Stimulated activated CD8-positive, alpha-beta memory T cell treated with anti-CD3 and anti-CD28 coated beads, Interleukin-15, amount 100 ng/mL, for 4 hours (primary cell): ENCODE measurements at regions not wholly inside any gene's neighbourhood (a gene's known extent, or its start where the extent isn't known, plus 50 kb on each side); places are given as distances from the start of the nearest gene placed in this dataset.

ENCODE experiments used
- DNase-seq, 2 donors: peaks; one replicate each; pipeline ENCODE4 v3.0.0-alpha.2; 2020; ENCODE audit warnings: low read depth in 2 of 2

DNA sequence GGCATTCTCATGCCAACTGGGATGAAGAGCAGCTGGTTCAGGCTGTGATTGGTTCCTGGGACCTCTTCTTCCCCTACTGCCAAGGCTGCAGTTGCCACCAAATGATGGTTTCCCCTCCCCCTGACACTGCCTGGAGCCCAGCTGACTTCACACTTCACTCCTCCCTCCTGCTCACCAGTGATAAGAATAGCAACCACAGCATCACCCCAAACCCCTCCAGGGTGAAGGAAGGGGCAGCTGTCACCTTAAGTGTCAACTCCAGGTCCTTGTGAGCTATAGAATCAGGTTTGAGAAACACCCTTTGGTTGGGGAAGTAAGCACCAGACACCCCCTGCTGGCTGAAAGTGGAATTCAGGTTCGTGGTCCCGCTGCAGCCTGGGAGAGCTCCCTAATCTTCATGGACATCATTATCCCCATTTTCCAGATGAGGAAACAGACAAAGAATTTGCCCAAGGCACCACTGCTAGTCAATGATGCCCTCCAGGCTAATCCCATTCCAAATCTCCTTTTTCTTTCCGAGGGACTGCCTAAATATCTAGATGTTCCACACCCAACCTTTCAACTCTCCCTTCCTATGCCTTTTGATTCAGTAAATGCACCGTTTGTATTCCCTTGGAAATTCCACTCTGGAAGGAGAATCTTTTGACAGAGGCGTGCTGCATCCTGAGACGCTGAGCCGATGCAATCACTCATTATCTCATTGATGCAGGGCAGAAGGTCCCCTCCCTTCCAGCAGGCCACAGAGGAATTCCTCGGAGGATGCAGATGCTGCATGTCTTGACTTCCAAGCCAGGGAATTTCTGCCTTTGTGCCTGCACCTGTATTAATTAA, 50.6 kb upstream of the UQCRFS1 start:
- peak in 1 of 2 donors; percentile 13 for DNase-seq

- DNase-seq = no peak
These were observed 51.9 kb upstream of the UQCRFS1 start for GRCh38 chr19:29264897-29265296.

- DNase-seq = no peak
These were observed 52.5 kb upstream of the UQCRFS1 start for GRCh38 chr19:29265436-29265835.

- DNase-seq = no peak
These were observed 53.0 kb upstream of the UQCRFS1 start for GRCh38 chr19:29266001-29266400.

GRCh38 chr19:29266603-29267002, 53.7 kb upstream of the UQCRFS1 start:
- no peak for DNase-seq

DNA sequence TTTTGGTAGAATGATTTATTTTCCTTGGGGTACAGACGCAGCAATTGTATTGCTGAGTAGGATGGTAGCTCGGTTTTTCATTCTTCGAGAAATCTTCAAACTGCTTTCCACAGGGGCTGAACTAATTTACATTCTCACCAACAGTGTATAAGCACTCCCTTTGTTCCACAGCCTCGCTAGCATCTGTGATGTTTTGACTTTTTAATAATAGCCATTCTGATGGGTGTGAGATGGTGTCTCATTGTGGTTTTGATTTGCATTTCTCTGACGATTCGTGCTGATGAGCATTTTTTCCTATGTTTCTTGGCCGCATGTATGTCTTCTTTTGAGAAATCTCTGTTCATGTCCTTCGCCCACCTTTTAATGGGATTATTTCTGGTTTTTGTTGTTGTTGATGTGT, 54.8 kb upstream of the UQCRFS1 start:
- DNase-seq = no peak

DNA sequence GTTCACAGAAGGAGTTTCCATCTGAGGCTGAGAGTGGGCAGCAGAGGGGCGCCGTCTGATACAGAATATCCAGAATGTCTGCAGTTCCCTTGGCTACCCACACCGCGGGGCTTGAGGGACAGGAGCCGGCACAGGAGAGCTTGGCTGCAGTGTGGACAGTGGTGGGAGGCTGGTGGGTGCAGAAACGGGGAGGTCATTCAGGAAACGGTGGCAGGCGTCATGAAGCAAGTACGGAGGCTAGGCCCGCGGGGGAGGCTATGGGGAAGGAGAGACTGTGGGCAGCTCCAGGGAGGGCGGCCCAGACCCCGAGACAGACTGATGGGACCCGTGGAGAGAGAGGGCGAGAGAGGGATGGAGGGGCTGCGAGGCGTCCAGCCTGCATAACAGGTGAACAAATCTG, 55.2 kb upstream of the UQCRFS1 start:
- no peak for DNase-seq

DNA sequence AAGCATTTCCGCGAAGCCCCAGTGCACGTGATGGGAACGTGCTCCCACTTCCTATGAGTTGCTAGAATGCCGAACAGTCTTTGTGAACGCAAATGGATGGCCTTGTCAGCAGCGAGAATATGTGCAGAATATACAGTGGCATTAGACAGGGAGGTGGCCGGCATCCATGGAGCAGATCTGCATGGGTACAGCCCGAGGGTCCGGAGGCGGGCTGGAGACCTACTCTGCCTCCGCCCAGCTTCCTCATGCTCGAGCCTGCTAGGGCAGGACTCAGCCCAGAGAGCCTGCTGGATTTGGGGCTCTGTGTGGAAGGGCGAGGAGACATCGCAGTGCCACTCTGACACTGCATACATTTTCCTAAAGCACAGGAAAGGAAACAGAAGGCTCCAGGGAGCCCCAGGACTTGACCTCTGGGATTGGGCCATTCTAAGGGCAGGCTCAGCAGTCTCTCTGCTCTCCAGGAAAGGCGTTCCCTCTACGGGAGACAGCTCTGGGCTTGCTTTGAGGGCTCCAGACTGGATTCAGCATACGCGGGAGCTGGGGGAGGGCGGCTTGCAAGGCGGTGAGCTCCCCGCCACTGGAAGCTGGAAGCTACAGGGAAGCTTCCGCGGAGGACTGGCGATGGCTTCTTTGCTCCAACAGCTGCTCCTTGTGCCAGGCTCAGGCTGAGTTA, 55.9 kb upstream of the UQCRFS1 start:
- DNase-seq = no peak

GRCh38 chr19:29269641-29270040, 56.7 kb upstream of the UQCRFS1 start:
- no peak for DNase-seq

DNA sequence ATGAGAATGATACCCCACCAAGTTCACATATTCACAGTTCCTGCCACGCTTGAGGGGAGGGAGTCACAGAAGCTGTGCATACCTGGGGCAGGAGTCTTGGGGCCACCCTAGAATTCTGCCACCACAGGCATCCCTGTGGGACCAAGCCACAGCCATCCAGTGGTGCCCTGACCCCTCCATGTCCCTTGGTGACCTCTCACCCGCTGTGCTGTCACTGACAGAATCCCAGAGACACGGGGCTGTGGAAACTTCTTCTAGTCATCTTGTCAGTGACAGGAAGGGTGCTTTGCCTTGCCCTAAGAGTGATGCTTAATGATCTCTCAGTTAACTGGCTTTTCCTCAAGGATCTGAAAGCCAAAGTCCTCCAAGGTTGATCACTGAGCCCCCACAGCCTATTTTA, 58.4 kb upstream of the UQCRFS1 start:
- DNase-seq = no peak

DNA sequence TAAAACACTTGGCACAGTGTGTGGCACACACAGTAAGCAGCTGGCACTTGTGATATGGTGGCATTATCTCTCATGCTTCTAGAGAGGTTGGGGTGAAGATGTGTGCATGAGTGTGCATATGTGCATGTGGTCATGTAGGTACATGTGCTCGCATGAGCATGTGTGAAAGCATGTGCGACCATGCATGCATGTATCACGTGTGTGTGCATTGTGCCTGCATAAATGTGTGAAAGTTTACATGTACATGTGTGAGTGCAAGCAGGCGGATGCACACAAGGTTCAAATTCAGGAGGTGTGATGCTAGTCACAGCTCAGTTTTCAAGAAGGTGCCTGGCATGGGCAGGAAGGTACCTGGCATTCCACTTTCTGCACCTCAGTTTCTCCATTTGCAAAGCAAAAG, 59.0 kb upstream of the UQCRFS1 start:
- no peak for DNase-seq

GRCh38 chr19:29273000-29273640, 60.2 kb upstream of the UQCRFS1 start:
- DNase-seq = no peak

- no peak for DNase-seq
These were observed 62.3 kb upstream of the UQCRFS1 start for GRCh38 chr19:29275266-29275665.

GRCh38 chr19:29277102-29277501, 64.2 kb upstream of the UQCRFS1 start:
- DNase-seq = peak in 1 of 2 donors; percentile 17

DNA sequence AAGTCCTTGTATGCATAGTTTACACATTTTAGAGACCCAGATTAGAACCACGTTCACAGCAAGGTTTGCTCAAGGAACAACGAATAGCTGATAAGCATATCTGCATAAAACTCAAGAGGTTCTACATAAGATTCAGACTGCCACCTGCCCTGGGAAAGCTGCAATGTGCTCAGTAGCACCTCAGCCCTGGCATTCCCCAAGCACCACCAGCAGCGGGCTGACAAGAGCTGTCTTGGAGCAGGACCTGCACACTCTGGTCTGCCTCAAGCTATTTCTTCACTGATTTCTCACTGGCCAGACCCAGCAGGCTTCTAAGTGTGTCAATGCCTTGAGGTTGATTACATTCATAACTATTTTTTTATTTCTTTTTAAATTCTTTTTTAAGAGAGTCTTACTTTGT, 65.8 kb upstream of the UQCRFS1 start:
- no peak for DNase-seq

GRCh38 chr19:29283366-29283765, 70.4 kb upstream of the UQCRFS1 start:
- no peak for DNase-seq

GRCh38 chr19:29285187-29285687, 72.3 kb upstream of the UQCRFS1 start:
- no peak for DNase-seq

GRCh38 chr19:29285878-29286277, 72.9 kb upstream of the UQCRFS1 start:
- DNase-seq = no peak

DNA sequence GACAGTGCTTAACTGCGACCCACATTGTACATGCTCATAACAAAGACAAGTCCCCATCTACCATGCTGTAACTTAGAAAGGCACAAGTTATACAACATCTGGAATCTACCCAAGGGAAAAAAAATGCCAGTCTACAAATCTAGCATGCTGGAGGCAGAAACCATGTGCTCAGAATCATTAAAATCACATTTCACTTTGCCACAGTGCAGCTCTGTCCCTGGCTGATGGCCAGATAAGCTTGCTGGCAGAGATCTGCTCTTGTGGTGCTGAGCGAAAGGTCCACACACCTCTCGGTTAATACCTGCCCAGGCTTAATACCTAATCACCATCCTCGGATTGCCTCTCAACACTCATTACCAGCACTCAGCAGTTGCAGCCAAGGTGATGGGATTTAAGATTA, 74.1 kb upstream of the UQCRFS1 start:
- no peak for DNase-seq

DNA sequence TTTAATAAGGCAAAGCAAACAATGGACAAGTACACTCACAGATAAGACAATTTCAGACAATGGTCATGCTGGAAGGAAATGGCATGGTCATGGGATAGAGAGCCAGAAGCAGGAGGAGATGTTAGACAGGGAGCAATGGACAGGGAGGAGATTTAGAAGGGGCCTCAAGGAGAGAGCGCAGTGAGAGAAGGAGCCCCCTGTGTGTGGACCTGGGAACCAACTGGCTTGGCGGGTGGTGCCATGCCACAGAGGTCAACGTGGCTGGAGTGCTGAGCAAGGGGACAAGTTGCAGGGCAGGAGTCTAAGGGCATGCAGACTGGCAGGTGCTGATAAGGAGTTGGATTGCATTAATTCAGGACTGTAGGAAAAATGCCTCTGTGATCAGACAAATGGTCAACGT, 75.3 kb upstream of the UQCRFS1 start:
- no peak for DNase-seq

- DNase-seq = no peak
These were observed 76.1 kb upstream of the UQCRFS1 start for GRCh38 chr19:29289020-29289419.

- DNase-seq = no peak
These were observed 77.9 kb upstream of the UQCRFS1 start for GRCh38 chr19:29290853-29291252.

GRCh38 chr19:29292153-29292552, 79.2 kb upstream of the UQCRFS1 start:
- DNase-seq = no peak
